ENCODE measurements at regions not wholly inside any gene's neighbourhood (a gene's known extent, or its start where the extent isn't known, plus 50 kb on each side); places are given as distances from the start of the nearest gene placed in this dataset.

DNA sequence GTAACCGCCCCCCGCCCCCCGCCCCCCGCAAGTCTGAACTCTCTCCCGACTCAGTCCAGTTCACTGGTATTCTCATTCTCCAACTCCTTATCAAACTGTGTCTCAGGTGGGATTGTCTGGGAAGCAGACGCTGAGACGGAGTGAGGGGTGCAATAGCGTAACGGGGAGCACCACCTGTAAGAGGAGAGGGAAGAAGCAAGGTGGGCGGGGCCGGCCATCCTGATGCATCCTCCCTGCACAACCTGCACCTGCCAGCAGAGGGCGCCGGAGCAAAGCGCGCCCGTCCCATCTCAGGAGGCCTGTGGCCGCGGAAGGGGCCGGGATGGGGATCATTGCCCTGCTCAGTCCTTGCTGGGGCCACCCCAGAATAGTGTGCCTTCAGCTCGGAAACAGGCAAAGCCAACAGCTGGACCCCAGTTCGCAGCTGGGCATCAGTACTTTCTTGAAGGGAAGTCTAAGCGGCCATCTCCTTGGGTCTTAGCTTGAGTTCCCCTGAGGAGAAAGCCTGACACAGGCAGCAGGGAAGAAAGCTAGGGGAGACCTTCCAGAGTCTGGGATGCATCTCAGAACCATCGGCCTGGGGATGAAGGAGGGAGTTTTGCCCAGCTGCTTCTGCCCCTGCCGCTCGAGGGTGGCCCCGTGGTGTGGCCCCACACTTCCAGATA, 208.0 kb downstream of the TFCP2L1 start:
- no peak overlapping the region for H3K27ac ChIP-seq (ENCODE audit: low read length)
- no peaks in the 10 kb centered on the region for H4K20me1 ChIP-seq (ENCODE audit: insufficient read depth)
- no peak overlapping the region for H3K4me3 ChIP-seq (ENCODE audit: low read length)
- TF ChIP-seq MXI1 (conservative IDR thresholded peaks at IDR 0.05; ENCODE audit: poor library complexity, severe bottlenecking): no peak
- TF ChIP-seq, protein P1, sequence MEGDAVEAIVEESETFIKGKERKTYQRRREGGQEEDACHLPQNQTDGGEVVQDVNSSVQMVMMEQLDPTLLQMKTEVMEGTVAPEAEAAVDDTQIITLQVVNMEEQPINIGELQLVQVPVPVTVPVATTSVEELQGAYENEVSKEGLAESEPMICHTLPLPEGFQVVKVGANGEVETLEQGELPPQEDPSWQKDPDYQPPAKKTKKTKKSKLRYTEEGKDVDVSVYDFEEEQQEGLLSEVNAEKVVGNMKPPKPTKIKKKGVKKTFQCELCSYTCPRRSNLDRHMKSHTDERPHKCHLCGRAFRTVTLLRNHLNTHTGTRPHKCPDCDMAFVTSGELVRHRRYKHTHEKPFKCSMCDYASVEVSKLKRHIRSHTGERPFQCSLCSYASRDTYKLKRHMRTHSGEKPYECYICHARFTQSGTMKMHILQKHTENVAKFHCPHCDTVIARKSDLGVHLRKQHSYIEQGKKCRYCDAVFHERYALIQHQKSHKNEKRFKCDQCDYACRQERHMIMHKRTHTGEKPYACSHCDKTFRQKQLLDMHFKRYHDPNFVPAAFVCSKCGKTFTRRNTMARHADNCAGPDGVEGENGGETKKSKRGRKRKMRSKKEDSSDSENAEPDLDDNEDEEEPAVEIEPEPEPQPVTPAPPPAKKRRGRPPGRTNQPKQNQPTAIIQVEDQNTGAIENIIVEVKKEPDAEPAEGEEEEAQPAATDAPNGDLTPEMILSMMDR (IDR thresholded peaks at IDR 0.05; ENCODE audit: poor library complexity, severe bottlenecking): peak; percentile 50
- no peaks in the 10 kb centered on the region for H3K9me2 ChIP-seq (ENCODE audit: insufficient read depth, low read length)
- H3K36me3 ChIP-seq (ENCODE audit: insufficient read depth, low read length): no peaks in the 10 kb centered on the region
- no peaks in the 10 kb centered on the region for H3K9me3 ChIP-seq (ENCODE audit: low read length)
- H3K79me2 ChIP-seq (replicated peaks; ENCODE audit: insufficient read depth, low read length): no peaks in the 10 kb centered on the region
- no peak overlapping the region for H3K9ac ChIP-seq (ENCODE audit: low read length)
- H3F3A ChIP-seq (ENCODE audit: insufficient read depth, low read length, poor library complexity, severe bottlenecking): no peaks in the 10 kb centered on the region
- H3K27me3 ChIP-seq (ENCODE audit: insufficient read depth, low read depth, low read length): peaks cover 11% of the 10 kb centered on the region
- no peak overlapping the region for H3K4me2 ChIP-seq (ENCODE audit: low read length)
- no peak overlapping the region for H2AFZ ChIP-seq (ENCODE audit: low read depth, low read length)

DNA sequence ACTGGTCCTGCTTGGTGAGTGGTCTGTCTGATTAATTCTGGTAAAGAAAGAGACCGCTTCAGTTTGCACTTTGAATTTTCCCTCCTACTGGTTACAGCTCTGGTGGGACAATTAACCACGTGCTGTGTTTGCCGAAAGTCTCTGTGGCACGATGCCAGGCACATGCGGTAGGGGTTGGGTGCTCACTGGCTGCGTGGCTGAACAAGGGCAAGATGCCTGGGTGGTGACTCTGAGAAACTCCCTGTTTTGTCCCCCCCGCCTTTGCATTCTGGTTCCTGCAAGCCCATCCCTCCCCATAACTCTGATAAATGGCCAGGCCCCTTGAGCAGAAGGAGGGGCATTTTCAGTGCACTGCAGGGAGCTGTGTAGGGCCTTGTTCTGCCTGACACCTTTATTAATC, 206.1 kb downstream of the TFCP2L1 start:
- Histone ChIP-seq H3K79me2 (replicated peaks; ENCODE audit: insufficient read depth, low read length) (no peaks in the 10 kb centered on the region), H3K27ac (ENCODE audit: low read length) (no peak overlapping the region), H3F3A (ENCODE audit: insufficient read depth, low read length, poor library complexity, severe bottlenecking) (no peaks in the 10 kb centered on the region), H3K9me2 (ENCODE audit: insufficient read depth, low read length) (no peaks in the 10 kb centered on the region), H2AFZ (ENCODE audit: low read depth, low read length) (no peak overlapping the region), H4K20me1 (ENCODE audit: insufficient read depth) (no peaks in the 10 kb centered on the region), H3K9me3 (ENCODE audit: low read length) (no peaks in the 10 kb centered on the region), H3K27me3 (ENCODE audit: insufficient read depth, low read depth, low read length) (peaks cover 11% of the 10 kb centered on the region), H3K9ac (ENCODE audit: low read length) (no peak overlapping the region), H3K4me2 (ENCODE audit: low read length) (no peak overlapping the region), H3K36me3 (ENCODE audit: insufficient read depth, low read length) (no peaks in the 10 kb centered on the region), H3K4me3 (ENCODE audit: low read length) (no peak overlapping the region)
- TF ChIP-seq RAD21 (conservative IDR thresholded peaks at IDR 0.05) (no peak), TAF1 (IDR thresholded peaks at IDR 0.05; ENCODE audit: low read depth) (no peak), EZH2 (IDR thresholded peaks at IDR 0.05; ENCODE audit: borderline replicate concordance, insufficient read depth, low read length, poor library complexity, severe bottlenecking) (no peak)
- TF ChIP-seq, protein P1 (IDR thresholded peaks at IDR 0.05; ENCODE audit: poor library complexity, severe bottlenecking): no peak

DNA sequence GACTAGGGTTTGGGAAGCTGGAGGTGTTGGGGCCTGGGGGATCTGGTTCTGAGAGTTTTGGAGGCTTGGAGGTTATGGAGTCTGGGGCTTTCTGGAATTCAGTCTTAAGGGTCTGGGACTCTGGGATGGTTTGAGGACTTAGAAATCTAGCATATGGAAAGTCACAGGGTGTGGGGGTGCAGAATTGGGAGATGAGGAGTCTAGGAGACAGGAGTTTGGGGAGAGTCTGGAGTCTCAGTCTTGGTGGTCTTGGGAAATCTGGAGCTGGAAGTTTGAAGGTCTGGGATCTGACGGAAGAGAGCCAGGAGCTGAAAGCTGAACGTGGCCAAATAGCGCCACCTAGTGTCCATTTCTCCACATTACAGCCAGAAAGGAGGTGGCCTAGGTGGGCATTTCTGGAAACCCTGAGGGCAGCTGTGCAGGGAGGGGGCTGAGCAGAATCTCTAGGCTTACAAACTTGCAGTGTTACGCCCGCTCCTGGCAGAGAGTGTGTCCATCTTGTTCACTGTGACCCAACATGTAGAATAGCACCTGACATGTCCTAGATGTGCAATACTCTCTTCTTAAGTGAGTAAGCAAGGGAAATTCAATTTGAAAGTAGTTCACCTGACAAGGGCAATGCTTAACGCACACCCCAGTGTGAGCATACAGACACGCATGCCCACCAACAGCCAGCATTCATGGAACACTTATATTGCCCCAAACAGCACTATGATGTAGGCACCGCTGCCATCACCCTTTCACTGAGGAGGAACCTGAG, 204.8 kb downstream of the TFCP2L1 start:
- H2AFZ ChIP-seq (ENCODE audit: low read depth, low read length): no peak overlapping the region
- no peaks in the 10 kb centered on the region for H3F3A ChIP-seq (ENCODE audit: insufficient read depth, low read length, poor library complexity, severe bottlenecking)
- H3K4me2 ChIP-seq (ENCODE audit: low read length): no peak overlapping the region
- no peaks in the 10 kb centered on the region for H3K9me3 ChIP-seq (ENCODE audit: low read length)
- no peak overlapping the region for H3K9ac ChIP-seq (ENCODE audit: low read length)
- no peak overlapping the region for H3K27ac ChIP-seq (ENCODE audit: low read length)
- no peaks in the 10 kb centered on the region for H3K79me2 ChIP-seq (replicated peaks; ENCODE audit: insufficient read depth, low read length)
- TF ChIP-seq, protein P1 (IDR thresholded peaks at IDR 0.05; ENCODE audit: poor library complexity, severe bottlenecking): peak; percentile 96
- TF ChIP-seq EP300 (conservative IDR thresholded peaks at IDR 0.05; ENCODE audit: poor library complexity, severe bottlenecking): no peak
- peak; percentile 98 for TF ChIP-seq SMC3 (conservative IDR thresholded peaks at IDR 0.05; ENCODE audit: poor library complexity)
- TF ChIP-seq RAD21 (conservative IDR thresholded peaks at IDR 0.05): peak; percentile 98
- TF ChIP-seq, protein P2, sequence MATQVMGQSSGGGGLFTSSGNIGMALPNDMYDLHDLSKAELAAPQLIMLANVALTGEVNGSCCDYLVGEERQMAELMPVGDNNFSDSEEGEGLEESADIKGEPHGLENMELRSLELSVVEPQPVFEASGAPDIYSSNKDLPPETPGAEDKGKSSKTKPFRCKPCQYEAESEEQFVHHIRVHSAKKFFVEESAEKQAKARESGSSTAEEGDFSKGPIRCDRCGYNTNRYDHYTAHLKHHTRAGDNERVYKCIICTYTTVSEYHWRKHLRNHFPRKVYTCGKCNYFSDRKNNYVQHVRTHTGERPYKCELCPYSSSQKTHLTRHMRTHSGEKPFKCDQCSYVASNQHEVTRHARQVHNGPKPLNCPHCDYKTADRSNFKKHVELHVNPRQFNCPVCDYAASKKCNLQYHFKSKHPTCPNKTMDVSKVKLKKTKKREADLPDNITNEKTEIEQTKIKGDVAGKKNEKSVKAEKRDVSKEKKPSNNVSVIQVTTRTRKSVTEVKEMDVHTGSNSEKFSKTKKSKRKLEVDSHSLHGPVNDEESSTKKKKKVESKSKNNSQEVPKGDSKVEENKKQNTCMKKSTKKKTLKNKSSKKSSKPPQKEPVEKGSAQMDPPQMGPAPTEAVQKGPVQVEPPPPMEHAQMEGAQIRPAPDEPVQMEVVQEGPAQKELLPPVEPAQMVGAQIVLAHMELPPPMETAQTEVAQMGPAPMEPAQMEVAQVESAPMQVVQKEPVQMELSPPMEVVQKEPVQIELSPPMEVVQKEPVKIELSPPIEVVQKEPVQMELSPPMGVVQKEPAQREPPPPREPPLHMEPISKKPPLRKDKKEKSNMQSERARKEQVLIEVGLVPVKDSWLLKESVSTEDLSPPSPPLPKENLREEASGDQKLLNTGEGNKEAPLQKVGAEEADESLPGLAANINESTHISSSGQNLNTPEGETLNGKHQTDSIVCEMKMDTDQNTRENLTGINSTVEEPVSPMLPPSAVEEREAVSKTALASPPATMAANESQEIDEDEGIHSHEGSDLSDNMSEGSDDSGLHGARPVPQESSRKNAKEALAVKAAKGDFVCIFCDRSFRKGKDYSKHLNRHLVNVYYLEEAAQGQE (IDR thresholded peaks at IDR 0.05; ENCODE audit: borderline replicate concordance): no peak
- no peak for TF ChIP-seq POLR2AphosphoS5 (IDR thresholded peaks at IDR 0.05)
- TF ChIP-seq EZH2 (IDR thresholded peaks at IDR 0.05; ENCODE audit: borderline replicate concordance, insufficient read depth, low read length, poor library complexity, severe bottlenecking): no peak
- no peak overlapping the region for H3K4me3 ChIP-seq (ENCODE audit: low read length)
- peaks cover 10% of the 10 kb centered on the region for H3K27me3 ChIP-seq (ENCODE audit: insufficient read depth, low read depth, low read length)
- H3K9me2 ChIP-seq (ENCODE audit: insufficient read depth, low read length): no peaks in the 10 kb centered on the region
- no peaks in the 10 kb centered on the region for H3K36me3 ChIP-seq (ENCODE audit: insufficient read depth, low read length)
- no peaks in the 10 kb centered on the region for H4K20me1 ChIP-seq (ENCODE audit: insufficient read depth)

Measured in neural cell (in vitro differentiated cells).